AG04450 (cell line): ENCODE measurements at regions not wholly inside any gene's neighbourhood (a gene's known extent, or its start where the extent isn't known, plus 50 kb on each side); places are given as distances from the start of the nearest gene placed in this dataset.

ENCODE experiments used
- CTCF ChIA-PET: fragments of 300-600, 350-600 bp; formaldehyde crosslinking; extraction: SDS; loops from one replicate; lab custom pipeline; 2022; ENCODE audit warnings: antibody characterized with exemption, inconsistent platforms; lab: Charles Lee
- POLR2A ChIA-PET: fragments of 350-600 bp; formaldehyde crosslinking; extraction: SDS; loops from one replicate; lab custom pipeline; 2021; ENCODE audit warnings: antibody characterized with exemption, inconsistent platforms; lab: Yijun Ruan, JAX
- DNase-seq: peaks from one replicate; pipeline ENCODE4 v3.0.0-alpha.2; 2011; ENCODE audit warnings: low read depth, low spot score
- H3K27ac ChIP-seq: one replicate; pipeline ENCODE4 v1.5.1; 2012; ENCODE audit warnings: low read depth, low read length, control low read depth
- H3K27me3 ChIP-seq: one replicate; pipeline ENCODE4 v1.6.0; 2012; ENCODE audit warnings: low read length; ENCODE audit not compliant: control insufficient read depth, insufficient read depth
- H3K4me3 ChIP-seq: 2 replicates; pipeline ENCODE4 v1.5.1; 2011; ENCODE audit warnings: mild to moderate bottlenecking, low read depth, low read length, control low read depth
- H3K9me3 ChIP-seq: 2 replicates; pipeline ENCODE4 v1.5.1; 2012; ENCODE audit warnings: low read length; ENCODE audit not compliant: control insufficient read depth, insufficient read depth
- CTCF ChIP-seq: IDR thresholded peaks from 2 replicates; pipeline ENCODE4 v1.5.1; 2011; ENCODE audit warnings: low read depth, low read length, control low read depth, inconsistent platforms

DNA sequence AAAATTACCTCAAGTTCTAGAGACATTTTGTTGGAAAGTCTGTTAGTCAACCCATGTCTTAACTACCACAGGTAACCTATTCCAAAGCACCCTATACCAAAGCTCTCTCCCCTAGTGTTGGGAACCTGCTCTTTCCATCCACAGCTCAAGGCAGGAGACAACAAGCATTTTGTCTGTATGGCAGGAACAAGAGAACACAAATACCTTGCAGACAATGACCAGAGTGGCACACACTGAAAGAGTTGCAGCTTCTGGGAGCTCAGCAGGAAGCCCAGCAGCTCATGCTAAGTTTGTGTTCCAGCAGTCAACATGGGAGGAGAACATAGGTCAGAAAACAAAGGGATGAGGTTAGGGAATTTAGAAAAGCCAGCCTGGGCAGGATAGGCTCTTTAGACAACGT lies 300.8 kb downstream of the HHIPL2 start:
- DNase-seq = no peak
- ChIA-PET CTCF (interaction anchor here (0.7 kb wide), 1 partner anchor 567 kb away, joined by 3 read pairs; no protein-coding TSS in a partner anchor), POLR2A (no interaction called here)
- Histone ChIP-seq H3K4me3 (no peak overlapping the region), H3K27ac (no peak overlapping the region), H3K27me3 (no peaks in the 10 kb centered on the region), H3K9me3 (no peaks in the 10 kb centered on the region)
- no peak for TF ChIP-seq CTCF

DNA sequence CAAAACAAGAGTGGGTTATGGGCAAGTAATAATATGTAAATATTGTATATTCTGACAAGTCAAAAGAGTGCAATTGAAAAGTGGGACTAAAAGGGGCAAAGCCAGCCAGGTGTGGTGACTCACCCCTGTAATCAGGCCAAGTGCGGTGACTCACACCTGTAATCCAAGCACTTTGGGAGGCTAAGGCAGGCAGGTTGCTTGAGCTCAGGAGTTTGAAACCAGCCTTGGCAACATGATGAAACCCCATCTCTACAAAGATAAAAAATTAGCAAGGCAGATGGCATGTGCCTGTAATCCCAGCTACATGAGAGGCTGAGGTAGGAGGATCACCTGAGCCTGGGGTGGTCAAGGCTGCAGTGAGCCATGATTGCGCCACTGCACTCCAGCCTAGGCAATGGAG lies 304.0 kb downstream of the HHIPL2 start:
- TF ChIP-seq CTCF = no peak
- POLR2A ChIA-PET = no interaction called here
- H3K27ac ChIP-seq = no peak overlapping the region
- DNase-seq = no peak
- CTCF ChIA-PET = no interaction called here
- no peak overlapping the region for H3K4me3 ChIP-seq
- H3K27me3 ChIP-seq = no peaks in the 10 kb centered on the region
- H3K9me3 ChIP-seq = no peaks in the 10 kb centered on the region

DNA sequence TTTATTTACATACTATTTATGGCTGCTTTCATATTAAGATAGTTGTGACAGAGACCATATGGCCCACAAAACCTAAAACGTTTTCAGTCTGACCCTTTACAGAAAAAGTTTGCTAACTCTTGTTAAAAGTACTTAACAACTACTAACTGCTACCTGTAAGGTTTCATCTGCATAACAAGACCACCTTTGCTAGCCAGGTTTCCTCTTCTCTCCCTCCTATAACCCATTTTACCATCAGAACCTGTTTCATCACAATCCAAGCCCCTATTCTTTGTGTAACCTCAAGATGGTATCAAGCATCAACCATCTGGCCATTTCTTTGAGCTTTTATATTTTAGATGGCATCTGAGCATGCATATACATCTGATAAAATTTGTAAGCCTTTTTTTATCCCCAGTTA lies 305.4 kb downstream of the HHIPL2 start:
- no peak for DNase-seq
- Histone ChIP-seq H3K27ac (no peak overlapping the region), H3K27me3 (no peaks in the 10 kb centered on the region), H3K4me3 (no peak overlapping the region), H3K9me3 (no peaks in the 10 kb centered on the region)
- ChIA-PET CTCF (no interaction called here), POLR2A (no interaction called here)
- TF ChIP-seq CTCF = no peak

DNA sequence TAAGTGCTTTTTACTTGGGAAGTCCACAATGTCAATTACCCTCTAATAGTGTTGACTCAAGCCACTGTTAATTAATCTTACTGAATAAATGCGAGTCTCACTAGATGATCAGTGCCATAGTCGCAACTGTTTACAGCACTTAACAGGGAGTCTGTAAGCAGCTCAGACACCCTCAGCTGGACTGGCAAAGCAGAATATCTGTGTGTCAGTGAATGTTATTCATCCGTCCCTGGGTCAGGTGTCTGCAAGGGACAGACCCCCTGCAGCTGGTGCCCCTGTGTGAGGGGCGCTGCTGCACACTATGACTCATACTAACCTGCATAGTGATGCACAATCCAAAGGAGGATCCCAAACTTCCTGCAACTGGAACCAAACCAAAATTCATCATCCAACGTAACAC lies 306.5 kb downstream of the HHIPL2 start:
- Histone ChIP-seq H3K9me3 (no peaks in the 10 kb centered on the region), H3K4me3 (no peak overlapping the region), H3K27ac (no peak overlapping the region), H3K27me3 (no peaks in the 10 kb centered on the region)
- POLR2A ChIA-PET = no interaction called here
- TF ChIP-seq CTCF = no peak
- CTCF ChIA-PET = no interaction called here
- no peak for DNase-seq

GRCh38 chr1:222240536-222241181 lies 307.2 kb downstream of the HHIPL2 start:
- CTCF ChIA-PET = interaction anchor here (1.5 kb wide), 2 partner anchors 9 to 214 kb away, joined by 6 to 8 read pairs; no protein-coding TSS in a partner anchor
- POLR2A ChIA-PET = interaction anchor here (0.7 kb wide), 1 partner anchor 244 kb away, joined by 4 read pairs; no protein-coding TSS in a partner anchor
- Histone ChIP-seq H3K4me3 (no peak overlapping the region), H3K9me3 (no peaks in the 10 kb centered on the region), H3K27me3 (no peaks in the 10 kb centered on the region), H3K27ac (peak overlapping the region; percentile 41)
- DNase-seq = peak; percentile 59
- no peak for TF ChIP-seq CTCF
